CD4-positive, alpha-beta T cell (primary cell): ENCODE measurements at regions not wholly inside any gene's neighbourhood (a gene's known extent, or its start where the extent isn't known, plus 50 kb on each side); places are given as distances from the start of the nearest gene placed in this dataset.
"Not testable (repeated sequence)": the region's sequence is repeated elsewhere in the genome, so short reads cannot be mapped to it uniquely, and the experiment has no call there.

Experiments
- ATAC-seq: fragments of 200-7000 bp; cut with Tn5 transposase; one replicate; pipeline ENCODE4 v1.10.0; 2022; ENCODE audit warnings: mild to moderate bottlenecking; ENCODE audit not compliant: poor library complexity
- CTCF ChIA-PET: fragments of 350-600 bp; sonication (Branson Sonifier 250); formaldehyde crosslinking; loops from one replicate; lab custom pipeline; 2021; ENCODE audit warnings: antibody characterized with exemption, inconsistent platforms; lab: Charles Lee
- POLR2A ChIA-PET: fragments of 350-600 bp; sonication (Branson Sonifier 250); formaldehyde crosslinking; loops from one replicate; lab custom pipeline; 2021; ENCODE audit warnings: antibody characterized with exemption, inconsistent platforms; lab: Charles Lee
- DNase-seq, 14 experiments: peaks; one replicate each; pipeline ENCODE4 v3.0.0-alpha.2; 2013 to 2020; ENCODE audit warnings: mixed read lengths in 2 of 14
- H3K27ac ChIP-seq, 2 donors: one replicate each; pipeline versions ENCODE4 v1.5.1 to v1.7.0; 2013; ENCODE audit warnings: low read length in 2 of 2, low read depth in 1 of 2, mild to moderate bottlenecking in 1 of 2
- H3K27me3 ChIP-seq, 2 experiments: 1 replicate in 1 of 2; 2 replicates in 1 of 2; pipeline versions ENCODE4 v1.6.1 to v1.7.0; 2013; ENCODE audit warnings: low read length in 2 of 2, control low read depth in 1 of 2, mild to moderate bottlenecking in 1 of 2, moderate library complexity in 1 of 2; ENCODE audit not compliant: insufficient read depth in 2 of 2, control insufficient read depth in 1 of 2
- H3K36me3 ChIP-seq: one replicate; pipeline ENCODE4 v1.6.1; 2013; ENCODE audit warnings: low read length, control low read depth; ENCODE audit not compliant: insufficient read depth
- H3K4me1 ChIP-seq: one replicate; pipeline ENCODE4 v1.6.1; 2013; ENCODE audit warnings: low read length, control low read depth; ENCODE audit not compliant: insufficient read depth
- H3K4me3 ChIP-seq: one replicate; pipeline ENCODE4 v1.5.1; 2013; ENCODE audit warnings: mild to moderate bottlenecking, low read length, moderate library complexity
- H3K9me3 ChIP-seq, 2 experiments: 1 replicate in 1 of 2; 2 replicates in 1 of 2; pipeline versions ENCODE4 v1.6.1 to v1.7.0; 2013; ENCODE audit warnings: low read length in 2 of 2, mild to moderate bottlenecking in 2 of 2, control low read depth in 1 of 2, moderate library complexity in 1 of 2; ENCODE audit not compliant: control insufficient read depth in 1 of 2, insufficient read depth in 1 of 2
- H3K27ac Mint-ChIP-seq: one replicate; pipeline ENCODE4 v1.8.0; 2020; ENCODE audit warnings: mixed read lengths
- H3K27me3 Mint-ChIP-seq: one replicate; pipeline ENCODE4 v1.8.0; 2021; ENCODE audit warnings: mixed read lengths
- H3K36me3 Mint-ChIP-seq: one replicate; pipeline ENCODE4 v1.8.0; 2021; ENCODE audit warnings: low read depth, mixed read lengths
- H3K4me1 Mint-ChIP-seq: one replicate; pipeline ENCODE4 v1.8.0; 2021; ENCODE audit warnings: low read depth, mixed read lengths
- H3K4me3 Mint-ChIP-seq: one replicate; pipeline ENCODE4 v1.8.0; 2020; ENCODE audit warnings: mild to moderate bottlenecking, mixed read lengths
- H3K9me3 Mint-ChIP-seq: one replicate; pipeline ENCODE4 v1.8.0; 2020; ENCODE audit warnings: mixed read lengths
- intact Hi-C, 2 experiments: fragments of 100-400 bp; cut with DNase I in 1 of 2; cut with micrococcal nuclease in 1 of 2; formaldehyde crosslinking; loops; one replicate each; pipeline versions ENCODE4 v1.15.1 to v1.9.0; 2023 to 2025; cut with DNase I, micrococcal nuclease
- TF ChIP-seq, protein P1 (sequence below): fragments of 200-600 bp; IDR thresholded peaks from one replicate; pipeline ENCODE4 v1.8.0; 2022; ENCODE audit warnings: antibody characterized with exemption, mild to moderate bottlenecking

DNA sequence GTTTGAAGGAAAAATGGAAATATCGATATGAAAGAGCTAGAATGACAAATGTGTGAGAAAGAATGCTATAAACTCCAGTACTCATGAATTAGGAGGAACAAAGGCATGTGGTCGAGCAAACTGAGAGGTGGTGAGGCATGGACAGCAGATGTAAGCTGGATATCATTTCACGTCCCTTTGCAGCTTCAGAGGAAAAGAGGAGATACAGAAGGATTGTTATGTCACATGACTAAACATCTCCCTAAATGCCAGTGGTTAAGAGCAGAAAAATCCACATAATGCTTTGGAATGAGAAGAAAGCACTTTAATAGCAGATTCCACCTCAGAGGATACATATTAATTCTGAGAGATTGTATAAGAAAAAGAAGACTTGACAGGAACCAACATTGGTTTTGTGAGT lies 248.7 kb downstream of the ZIC4 start:
- Histone ChIP-seq H3K27ac (no peak overlapping the region), H3K4me3 (no peak overlapping the region), H3K27me3 (no peaks in the 10 kb centered on the region), H3K36me3 (no peaks in the 10 kb centered on the region), H3K4me1 (no peaks in the 10 kb centered on the region), H3K9me3 (peaks cover 0 to 15% of the 10 kb centered on the region in 2 experiments)
- H3K27me3 Mint-ChIP-seq: no peaks in the 10 kb centered on the region
- no peak for ATAC-seq
- H3K4me1 Mint-ChIP-seq: no peaks in the 10 kb centered on the region
- no peaks in the 10 kb centered on the region for H3K36me3 Mint-ChIP-seq
- POLR2A ChIA-PET: no interaction called here
- no peak overlapping the region for H3K27ac Mint-ChIP-seq
- DNase-seq: no peak
- H3K4me3 Mint-ChIP-seq: no peak overlapping the region
- intact Hi-C loops: no loop called here
- TF ChIP-seq, protein P1, sequence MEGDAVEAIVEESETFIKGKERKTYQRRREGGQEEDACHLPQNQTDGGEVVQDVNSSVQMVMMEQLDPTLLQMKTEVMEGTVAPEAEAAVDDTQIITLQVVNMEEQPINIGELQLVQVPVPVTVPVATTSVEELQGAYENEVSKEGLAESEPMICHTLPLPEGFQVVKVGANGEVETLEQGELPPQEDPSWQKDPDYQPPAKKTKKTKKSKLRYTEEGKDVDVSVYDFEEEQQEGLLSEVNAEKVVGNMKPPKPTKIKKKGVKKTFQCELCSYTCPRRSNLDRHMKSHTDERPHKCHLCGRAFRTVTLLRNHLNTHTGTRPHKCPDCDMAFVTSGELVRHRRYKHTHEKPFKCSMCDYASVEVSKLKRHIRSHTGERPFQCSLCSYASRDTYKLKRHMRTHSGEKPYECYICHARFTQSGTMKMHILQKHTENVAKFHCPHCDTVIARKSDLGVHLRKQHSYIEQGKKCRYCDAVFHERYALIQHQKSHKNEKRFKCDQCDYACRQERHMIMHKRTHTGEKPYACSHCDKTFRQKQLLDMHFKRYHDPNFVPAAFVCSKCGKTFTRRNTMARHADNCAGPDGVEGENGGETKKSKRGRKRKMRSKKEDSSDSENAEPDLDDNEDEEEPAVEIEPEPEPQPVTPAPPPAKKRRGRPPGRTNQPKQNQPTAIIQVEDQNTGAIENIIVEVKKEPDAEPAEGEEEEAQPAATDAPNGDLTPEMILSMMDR: no peak
- no peaks in the 10 kb centered on the region for H3K9me3 Mint-ChIP-seq
- CTCF ChIA-PET: no interaction called here

DNA sequence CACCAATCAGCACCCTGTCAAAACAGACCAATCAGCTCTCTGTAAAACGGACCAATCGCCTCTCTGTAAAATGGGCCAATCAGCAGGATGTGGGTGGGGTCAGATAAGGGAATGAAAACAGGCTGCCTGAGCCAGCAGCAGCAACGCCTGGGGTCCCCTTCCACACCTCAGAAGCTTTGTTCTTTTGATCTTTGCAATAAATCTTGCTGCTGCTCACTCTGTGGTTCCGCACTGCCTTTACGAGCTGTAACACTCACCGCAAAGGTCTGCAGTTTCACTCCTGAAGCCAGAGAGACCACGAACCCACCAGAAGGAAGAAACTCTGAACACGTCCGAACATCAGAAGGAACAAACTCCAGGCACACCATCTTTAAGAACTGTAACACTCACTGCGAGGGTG lies 251.4 kb downstream of the ZIC4 start:
- H3K27me3 Mint-ChIP-seq, H3K9me3 Mint-ChIP-seq, H3K27ac Mint-ChIP-seq, H3K4me1 ChIP-seq, DNase-seq, H3K36me3 Mint-ChIP-seq, H3K4me3 ChIP-seq, H3K36me3 ChIP-seq, H3K4me1 Mint-ChIP-seq, POLR2A ChIA-PET, H3K27ac ChIP-seq, intact Hi-C loops, CTCF ChIA-PET, H3K4me3 Mint-ChIP-seq, ATAC-seq, H3K27me3 ChIP-seq: not testable (repeated sequence)
- peaks cover 0 to 19% of the 10 kb centered on the region in 2 experiments for H3K9me3 ChIP-seq

DNA sequence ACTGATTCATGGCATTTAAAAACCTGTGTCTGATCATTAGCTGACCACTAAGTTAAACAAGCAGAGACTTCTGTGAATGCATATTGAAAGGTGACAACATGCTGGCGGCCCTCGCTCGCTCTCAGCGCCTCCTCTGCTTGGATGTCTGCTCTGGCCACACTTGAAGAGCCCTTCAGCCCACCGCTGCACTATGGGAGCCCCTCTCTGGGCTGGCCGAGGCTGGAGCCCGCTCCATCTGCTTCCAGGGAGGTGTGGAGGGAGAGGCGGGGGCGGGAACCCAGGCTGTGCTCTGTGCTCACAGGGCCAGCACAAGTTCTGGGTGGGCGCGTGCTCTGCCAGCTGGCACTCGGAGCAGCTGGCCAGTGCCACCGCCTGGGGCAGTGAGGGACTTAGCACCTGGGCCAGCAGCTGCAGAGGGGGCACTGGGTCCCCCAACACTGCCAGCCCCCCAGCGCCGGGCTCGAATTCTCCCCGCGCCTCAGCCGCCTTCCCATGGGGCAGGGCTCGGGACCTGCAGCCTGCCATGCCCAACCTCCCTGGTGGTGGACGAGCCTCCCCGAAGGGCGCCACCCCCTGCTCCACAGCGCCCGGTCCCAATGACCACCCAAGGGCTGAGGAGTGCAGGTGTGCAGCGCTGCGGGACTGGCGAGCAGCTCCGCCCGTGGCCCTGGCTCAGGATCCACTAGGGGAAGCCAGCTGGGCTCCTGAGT lies 252.4 kb downstream of the ZIC4 start:
- Mint-ChIP-seq H3K36me3 (no peaks in the 10 kb centered on the region), H3K27me3 (no peaks in the 10 kb centered on the region), H3K4me1 (no peaks in the 10 kb centered on the region), H3K4me3 (no peak overlapping the region), H3K27ac (no peak overlapping the region), H3K9me3 (peaks cover 3% of the 10 kb centered on the region)
- DNase-seq: peak in 1 of 14 experiments; percentile 8
- POLR2A ChIA-PET: no interaction called here
- ATAC-seq: no peak
- intact Hi-C loops: no loop called here
- Histone ChIP-seq H3K4me3 (no peak overlapping the region), H3K9me3 (peaks cover 0 to 14% of the 10 kb centered on the region in 2 experiments), H3K27me3 (no peaks in the 10 kb centered on the region), H3K4me1 (no peaks in the 10 kb centered on the region), H3K27ac (no peak overlapping the region), H3K36me3 (no peaks in the 10 kb centered on the region)
- TF ChIP-seq, protein P1: no peak
- CTCF ChIA-PET: interaction anchor here (0.7 kb wide), 1 partner anchor 18 kb away, joined by 3 read pairs; no protein-coding TSS in a partner anchor

DNA sequence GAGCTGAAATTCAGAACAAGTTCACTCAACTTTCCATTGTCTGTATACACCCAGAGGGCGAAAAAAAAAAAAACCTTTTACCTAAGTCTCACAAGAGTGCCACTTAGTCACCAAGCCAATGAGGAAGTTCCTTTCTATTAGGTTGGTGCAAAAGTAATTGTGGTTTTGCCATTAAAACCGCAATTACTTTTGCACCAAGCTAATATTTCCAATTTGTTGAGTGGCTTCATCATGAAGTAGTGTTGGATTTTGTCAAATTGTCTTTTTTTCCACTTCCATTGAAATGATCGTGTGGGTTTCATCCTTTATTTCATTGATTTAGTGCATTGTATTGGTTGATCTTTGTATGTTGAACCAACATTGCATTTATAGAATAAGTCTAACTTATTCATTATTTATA lies 253.9 kb downstream of the ZIC4 start:
- Histone ChIP-seq H3K4me1 (no peaks in the 10 kb centered on the region), H3K27me3 (no peaks in the 10 kb centered on the region), H3K36me3 (no peaks in the 10 kb centered on the region), H3K27ac (no peak overlapping the region), H3K4me3 (no peak overlapping the region), H3K9me3 (peaks cover 0 to 15% of the 10 kb centered on the region in 2 experiments)
- no peaks in the 10 kb centered on the region for H3K4me1 Mint-ChIP-seq
- DNase-seq (no peak), ATAC-seq (no peak)
- H3K27ac Mint-ChIP-seq: no peak overlapping the region
- no peaks in the 10 kb centered on the region for H3K27me3 Mint-ChIP-seq
- no peaks in the 10 kb centered on the region for H3K36me3 Mint-ChIP-seq
- ChIA-PET CTCF (no interaction called here), POLR2A (no interaction called here)
- H3K9me3 Mint-ChIP-seq: peaks cover 5% of the 10 kb centered on the region
- no peak overlapping the region for H3K4me3 Mint-ChIP-seq
- intact Hi-C loops: no loop called here
- TF ChIP-seq, protein P1: no peak
